Body of pancreas (tissue), 4 donors: ENCODE measurements at regions not wholly inside any gene's neighbourhood (a gene's known extent, or its start where the extent isn't known, plus 50 kb on each side); places are given as distances from the start of the nearest gene placed in this dataset.

Source experiments
- CTCF ChIP-seq, 7 experiments: fragments of 450-650 bp in 4 of 7; fragments of 200-600 bp in 3 of 7; sonication (generic) in 3 of 7; IDR thresholded peaks; one replicate each; pipeline ENCODE4 v1.5.1; 2016 to 2019; ENCODE audit warnings: antibody characterized with exemption in 7 of 7
- POLR2A ChIP-seq, 3 donors: fragments of 450-650 bp; IDR thresholded peaks; one replicate each; pipeline ENCODE4 v1.6.1; 2016; ENCODE audit warnings: antibody characterized with exemption in 3 of 3, mild to moderate bottlenecking in 2 of 3

- TF ChIP-seq CTCF (IDR thresholded peaks at IDR 0.05) = no peak
- TF ChIP-seq POLR2A (IDR thresholded peaks at IDR 0.05) = no peak
These were observed 482.5 kb downstream of the QKI start for GRCh38 chr6:163897030-163897429.
